Sciatic nerve (tissue), 2 donors: ENCODE measurements at regions not wholly inside any gene's neighbourhood (a gene's known extent, or its start where the extent isn't known, plus 50 kb on each side); places are given as distances from the start of the nearest gene placed in this dataset.
"Not testable (repeated sequence)": the region's sequence is repeated elsewhere in the genome, so short reads cannot be mapped to it uniquely, and the experiment has no call there.

ENCODE experiments used
- ATAC-seq: fragments of 200-7000 bp; cut with Tn5 transposase; one replicate; pipeline ENCODE4 v1.9.1; 2020; ENCODE audit warnings: mild to moderate bottlenecking, moderate library complexity
- DNase-seq: peaks from one replicate; pipeline ENCODE4 v3.0.0-alpha.2; 2020; ENCODE audit warnings: low spot score
- intact Hi-C: fragments of 100-400 bp; cut with DNase I; formaldehyde crosslinking; loops from one replicate; pipeline ENCODE4 v1.14.2; 2022
- donor health status: DM: no; HTN: no; CAD: no.
- donor health status: DM: no; HTN: no; CAD: no.

DNA sequence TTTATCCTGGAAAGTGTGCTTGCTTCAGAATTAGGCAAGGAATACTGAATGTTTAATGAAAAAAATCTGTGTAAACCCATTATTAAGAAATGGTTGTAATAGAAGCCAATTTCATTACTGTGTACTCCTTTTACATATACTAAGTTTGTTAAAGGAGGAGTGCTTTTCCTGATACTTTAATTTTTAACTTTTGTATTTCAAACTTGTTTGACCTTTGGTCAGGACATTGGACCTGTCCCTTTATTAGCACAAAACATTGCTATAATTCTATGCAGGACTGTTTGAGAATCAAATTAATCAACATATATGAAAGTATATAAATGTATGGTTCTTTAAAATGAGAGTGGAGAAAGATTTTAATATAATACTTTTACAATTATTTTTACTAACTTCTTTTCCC is 659.6 kb downstream of the TMTC2 start:
- no peak for ATAC-seq
- no peak for DNase-seq
- intact Hi-C loops, result no loop called here

DNA sequence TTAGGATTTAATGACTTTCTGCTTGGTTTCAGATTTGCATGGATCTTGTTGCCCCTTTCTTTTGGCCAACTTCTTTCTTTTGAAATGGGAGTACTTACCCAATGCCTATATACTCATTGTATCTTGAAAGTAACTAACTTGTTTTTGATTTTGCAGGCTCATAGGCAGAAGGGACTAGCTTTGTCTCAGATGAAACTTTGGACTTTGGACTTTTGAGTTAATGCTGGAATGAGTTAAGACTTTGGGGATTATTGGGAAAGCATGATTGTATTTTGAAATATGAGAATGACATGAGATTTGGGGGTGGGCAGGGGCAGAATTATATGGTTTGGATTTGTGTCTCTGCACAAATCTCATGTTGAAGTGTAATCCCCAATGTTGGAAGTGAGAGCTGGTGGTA is 657.1 kb downstream of the TMTC2 start:
- intact Hi-C loops, result no loop called here
- ATAC-seq, result no peak
- DNase-seq, result no peak

DNA sequence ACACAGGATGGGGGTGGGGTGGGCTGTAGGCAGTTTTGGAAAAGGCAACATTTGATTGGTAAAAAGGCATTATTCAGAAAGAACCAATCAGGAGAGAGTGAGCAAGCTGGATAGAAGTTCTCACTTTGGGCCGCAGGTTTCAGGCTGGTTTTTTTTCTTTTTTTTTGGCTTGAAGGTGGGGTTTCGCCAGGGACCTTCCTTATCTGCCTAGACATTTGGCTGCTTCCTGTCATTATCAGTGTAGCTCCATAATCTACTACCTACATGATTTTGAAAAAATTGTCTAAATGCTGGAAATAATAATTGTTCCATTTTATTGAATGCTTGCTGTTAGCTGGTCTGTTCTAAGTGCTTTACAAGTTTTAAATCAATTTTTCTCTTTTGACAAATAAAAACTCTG is 649.0 kb downstream of the TMTC2 start:
- DNase-seq (no peak), ATAC-seq (no peak)
- intact Hi-C loops, result no loop called here

DNA sequence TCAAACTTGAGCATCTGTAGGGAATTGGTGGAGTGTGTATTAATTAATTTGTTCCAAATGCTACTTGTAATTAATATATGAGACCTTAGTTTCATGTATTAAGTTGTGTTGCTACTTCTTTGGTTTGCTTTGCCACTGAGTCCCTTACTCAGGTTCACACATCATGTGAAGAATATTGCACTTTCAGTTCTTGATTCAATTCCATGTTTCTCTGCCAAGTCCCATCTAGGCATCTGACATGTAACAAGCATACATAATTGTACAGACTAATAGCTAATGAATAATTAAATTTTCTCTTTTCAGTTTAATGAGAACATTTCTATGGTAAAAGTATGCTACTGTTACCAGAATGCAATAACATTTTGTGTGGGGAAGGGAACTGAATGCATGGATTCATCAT is 640.0 kb downstream of the TMTC2 start:
- ATAC-seq (no peak), DNase-seq (no peak)
- intact Hi-C loops, result no loop called here

DNA sequence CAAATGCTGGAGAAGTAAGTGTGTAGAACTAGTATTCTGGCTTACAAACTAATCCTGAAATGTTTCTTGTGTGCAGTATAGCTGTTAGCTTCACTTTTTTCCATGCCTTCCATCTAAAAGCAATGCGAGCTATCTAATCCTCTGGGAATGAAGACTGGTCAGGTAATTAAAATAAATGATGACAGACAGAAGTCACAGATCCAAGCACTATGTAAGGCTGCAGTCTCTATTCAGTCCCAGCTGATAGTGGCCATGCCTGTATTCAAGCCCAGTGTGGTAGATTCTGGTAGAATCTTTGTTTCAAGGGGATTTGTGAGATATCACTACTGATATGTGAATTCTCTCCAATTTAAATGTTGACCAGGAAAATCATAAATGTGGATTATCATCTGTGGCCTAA is 637.2 kb downstream of the TMTC2 start:
- ATAC-seq, result no peak
- intact Hi-C loops, result no loop called here
- no peak for DNase-seq

DNA sequence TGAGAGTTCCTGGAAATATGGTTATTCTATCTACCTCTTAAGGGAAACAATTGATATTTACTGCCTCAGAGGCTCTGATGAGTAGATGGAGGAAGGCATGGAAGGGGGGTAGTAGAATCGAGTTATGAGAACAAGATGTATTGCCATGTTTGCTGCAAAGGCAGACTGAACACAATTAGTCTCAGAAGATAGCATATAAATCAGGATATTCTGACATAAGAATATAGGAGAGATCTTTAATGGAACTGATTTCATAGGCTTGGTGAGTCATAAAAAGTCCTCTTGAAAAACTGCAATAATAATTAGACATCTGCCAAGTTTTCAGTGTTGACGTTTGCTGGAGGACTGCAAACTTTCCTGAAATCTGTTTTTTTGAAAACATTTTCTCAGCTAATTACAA is 636.1 kb downstream of the TMTC2 start:
- intact Hi-C loops, result no loop called here
- no peak for DNase-seq
- ATAC-seq, result no peak

DNA sequence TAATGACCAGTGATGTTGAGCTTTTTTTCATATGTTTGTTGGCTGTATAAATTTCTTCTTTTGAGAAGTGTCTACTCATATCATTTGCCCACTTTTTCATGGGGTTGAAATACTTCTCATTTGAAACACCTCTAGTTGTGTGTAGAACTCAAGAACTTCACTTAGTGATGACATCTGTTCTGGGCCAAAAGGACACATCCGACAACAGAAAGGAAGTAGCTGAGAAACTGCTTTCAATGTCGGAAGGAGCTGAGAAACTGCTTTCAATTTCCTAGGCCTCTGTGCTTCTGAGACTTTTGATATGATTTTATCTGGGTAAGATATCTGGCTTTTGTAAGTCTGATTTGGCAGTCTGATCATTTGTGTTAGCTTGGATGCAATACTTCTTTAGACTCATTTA is 635.3 kb downstream of the TMTC2 start:
- DNase-seq (no peak), ATAC-seq (no peak)
- intact Hi-C loops, result no loop called here

DNA sequence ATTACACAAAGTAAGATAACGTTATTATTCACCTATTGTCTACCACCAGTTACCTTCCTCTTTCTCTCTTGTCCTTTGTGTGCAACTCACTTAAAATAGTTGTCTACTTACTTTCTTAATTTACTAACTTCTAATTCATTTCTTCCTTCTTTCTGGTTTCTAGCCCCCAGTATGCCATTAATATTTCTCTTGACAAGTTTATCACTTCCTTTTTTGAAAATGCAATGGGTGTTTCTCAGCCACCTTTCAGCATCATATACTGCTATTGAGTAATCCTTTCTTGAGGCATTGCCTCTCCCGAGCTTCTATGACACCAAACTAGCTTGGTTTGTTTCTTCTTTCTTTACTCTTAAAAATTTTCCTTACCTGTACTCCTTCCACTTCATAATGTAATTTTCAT is 633.6 kb downstream of the TMTC2 start:
- intact Hi-C loops, result no loop called here
- ATAC-seq (no peak), DNase-seq (no peak)

DNA sequence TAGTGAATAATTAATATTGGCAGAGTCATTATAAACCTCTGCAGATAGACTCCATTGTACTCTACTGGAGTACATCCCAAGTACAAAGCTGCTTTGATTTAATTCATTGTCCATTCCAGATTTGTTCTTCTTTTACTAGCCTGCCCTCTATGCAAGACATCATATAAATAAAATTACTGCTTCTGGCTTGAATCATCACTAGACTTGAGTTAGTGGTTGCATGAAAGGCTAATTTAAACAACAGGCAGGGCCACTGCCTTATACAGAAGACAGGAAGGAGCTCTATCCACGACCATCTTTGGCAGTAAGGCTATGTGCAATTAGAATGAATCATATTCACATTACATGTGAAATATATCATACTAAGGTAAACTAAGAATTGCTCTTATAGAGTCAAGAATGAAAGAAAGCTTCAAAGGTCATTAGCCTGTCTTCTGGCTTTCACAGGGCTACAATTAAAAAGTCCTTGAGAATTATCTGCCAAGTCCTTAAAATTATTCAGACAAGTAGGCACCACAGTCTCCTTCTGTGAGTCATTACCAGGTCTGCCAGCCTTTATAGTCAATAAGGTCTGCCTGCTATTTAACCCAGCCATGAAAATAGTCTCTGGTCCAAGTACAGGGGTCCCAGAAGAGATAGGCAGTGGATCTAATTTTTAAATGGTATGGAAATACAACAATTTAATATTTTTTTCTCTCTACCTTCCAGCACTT is 631.8 kb downstream of the TMTC2 start:
- ATAC-seq (no peak), DNase-seq (no peak)
- intact Hi-C loops, result no loop called here

DNA sequence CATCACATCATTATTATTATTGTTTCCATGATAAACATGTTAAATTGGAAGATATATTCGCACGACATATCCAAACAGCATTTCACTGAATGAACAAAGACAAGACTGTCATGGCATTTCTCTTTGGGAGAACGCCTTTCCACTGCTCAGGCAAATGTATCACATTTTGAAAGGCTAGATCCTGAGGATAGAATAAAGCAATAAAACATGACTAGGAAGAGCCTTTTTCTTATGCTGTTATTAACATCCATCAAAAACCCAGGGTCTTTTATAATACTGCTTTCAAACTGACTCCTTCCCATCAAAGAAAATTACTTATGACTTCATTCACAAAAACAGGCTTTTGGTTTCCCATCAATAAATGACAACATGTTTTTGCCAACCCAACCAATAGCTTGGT is 630.9 kb downstream of the TMTC2 start:
- DNase-seq (no peak), ATAC-seq (no peak)
- intact Hi-C loops, result no loop called here

DNA sequence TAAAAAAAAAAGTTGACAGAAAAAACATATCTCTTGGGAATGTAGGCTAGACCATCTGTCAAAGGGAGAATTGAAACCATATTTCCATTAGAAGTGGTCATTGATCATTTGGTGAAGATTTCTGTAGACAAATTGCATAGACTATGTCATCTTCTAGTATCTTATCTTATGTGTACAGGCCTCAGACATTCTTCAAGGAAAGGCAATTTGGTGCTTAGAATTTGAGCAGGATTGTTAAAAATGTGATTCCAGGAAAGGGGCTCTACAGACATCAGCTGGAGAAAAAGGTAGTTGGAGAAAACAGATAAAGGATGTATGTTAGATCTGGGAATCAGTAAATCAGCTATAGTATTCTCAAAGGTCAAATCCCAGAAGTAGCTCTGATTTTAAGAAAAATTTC is 627.1 kb downstream of the TMTC2 start:
- DNase-seq, result no peak
- intact Hi-C loops, result no loop called here
- no peak for ATAC-seq

DNA sequence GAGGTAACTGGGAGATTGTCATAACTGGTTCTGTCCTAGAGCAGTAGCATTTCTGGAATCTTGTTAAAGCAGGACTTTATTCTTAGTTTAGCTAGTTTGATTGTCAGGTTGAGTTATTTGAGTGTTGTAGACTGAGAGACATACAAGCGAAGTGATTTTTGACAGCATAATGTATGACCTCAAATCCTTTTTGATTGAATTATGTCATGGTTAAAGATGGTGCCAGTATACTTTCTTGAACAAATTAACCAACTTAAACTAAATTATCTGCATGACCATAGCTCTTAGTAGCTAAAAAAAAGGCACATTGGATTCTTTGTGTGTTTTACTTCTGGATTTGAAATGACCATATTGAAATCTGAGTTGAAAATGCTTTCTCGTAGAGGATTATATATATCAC is 626.6 kb downstream of the TMTC2 start:
- intact Hi-C loops, result no loop called here
- DNase-seq (no peak), ATAC-seq (no peak)

DNA sequence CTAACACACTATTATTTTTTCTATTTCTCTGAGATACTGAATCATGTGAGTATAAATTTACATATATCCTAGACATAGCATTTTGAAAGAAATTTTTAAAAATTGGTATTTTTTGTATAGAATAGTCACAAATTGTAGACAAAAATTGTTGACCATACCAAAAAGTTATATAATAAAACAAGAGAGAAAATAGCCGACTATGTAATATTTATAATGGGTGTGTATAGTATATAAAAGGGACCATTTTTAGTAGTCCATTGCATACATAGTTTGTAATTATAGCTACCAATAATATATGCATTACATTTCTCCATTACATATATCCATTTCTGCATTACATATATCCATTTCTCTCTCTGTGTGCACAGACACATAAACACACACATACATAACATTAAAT is 590.2 kb downstream of the TMTC2 start:
- intact Hi-C loops, result no loop called here
- ATAC-seq (no peak), DNase-seq (no peak)

DNA sequence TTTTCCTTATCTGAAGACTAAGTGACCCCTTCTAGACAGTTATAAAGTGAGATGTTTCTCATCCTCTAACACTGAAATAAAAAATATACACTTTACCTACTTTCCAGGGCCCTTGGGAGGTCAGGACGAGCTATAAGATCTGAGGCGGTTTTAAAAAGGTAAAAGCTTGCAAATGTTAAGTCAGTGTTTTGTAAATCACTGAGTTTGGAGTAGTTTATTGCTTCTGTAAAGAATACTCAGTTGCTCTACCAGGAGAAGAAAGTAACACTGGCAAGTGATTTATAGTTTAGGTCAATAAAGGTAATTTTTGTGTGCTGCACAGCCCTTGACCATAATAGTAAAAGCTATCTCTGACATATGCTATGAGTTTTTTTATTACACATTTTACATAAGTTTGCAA is 584.5 kb downstream of the TMTC2 start:
- intact Hi-C loops, result no loop called here
- no peak for DNase-seq
- no peak for ATAC-seq

DNA sequence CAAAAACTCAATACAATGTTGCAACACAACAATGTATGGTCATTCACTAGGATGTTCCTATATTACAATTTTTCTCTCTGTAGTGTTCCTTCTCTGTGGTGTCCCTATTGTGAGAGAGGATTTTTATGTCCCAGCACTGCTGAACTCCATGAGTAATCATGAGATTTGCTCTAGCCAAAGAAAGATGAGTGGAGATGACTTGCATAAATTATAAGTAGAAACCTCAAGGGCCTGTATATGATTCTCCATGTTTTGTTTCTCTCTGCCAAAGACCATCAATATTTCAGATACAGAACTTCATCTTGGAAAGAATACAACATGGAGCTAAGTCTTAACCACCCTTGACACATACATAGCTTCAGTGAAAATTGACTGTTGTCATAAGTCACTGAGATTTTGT is 579.1 kb downstream of the TMTC2 start:
- DNase-seq (no peak), ATAC-seq (no peak)
- intact Hi-C loops, result no loop called here

DNA sequence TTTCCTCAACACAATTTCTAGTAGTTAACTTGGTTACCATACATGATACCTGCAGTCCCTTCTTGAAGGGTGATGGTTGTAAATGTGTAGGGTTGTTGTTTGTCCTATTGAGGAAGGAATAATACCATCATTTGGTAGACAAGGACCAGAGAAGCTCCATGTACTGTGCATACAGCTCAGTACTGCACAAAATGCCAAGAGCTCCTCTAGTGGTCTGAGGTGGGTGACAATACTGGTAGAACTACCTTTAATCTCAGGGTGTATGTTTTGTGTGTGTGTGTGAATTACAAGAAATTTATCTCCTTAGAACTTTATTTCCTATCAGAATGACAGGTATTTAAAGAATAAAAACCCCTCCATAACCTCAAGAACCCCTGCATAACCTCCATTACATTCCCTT is 575.3 kb downstream of the TMTC2 start:
- intact Hi-C loops, result no loop called here
- ATAC-seq, result no peak
- no peak for DNase-seq

DNA sequence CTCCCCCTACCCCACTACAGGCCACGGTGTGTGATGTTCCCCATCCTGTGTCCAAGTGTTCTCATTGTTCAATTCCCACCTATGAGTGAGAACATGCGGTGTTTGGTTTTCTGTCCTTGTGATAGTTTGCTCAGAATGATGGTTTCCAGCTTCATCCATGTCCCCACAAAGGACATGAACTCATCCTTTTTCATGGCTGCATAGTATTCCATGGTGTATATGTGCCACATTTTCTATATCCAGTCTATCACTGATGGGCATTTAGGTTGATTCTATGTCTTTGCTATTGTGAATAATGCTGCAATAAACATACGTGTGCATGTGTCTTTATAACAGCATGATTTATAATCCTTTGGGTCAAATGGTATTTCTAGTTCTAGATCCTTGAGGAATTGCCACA is 573.4 kb downstream of the TMTC2 start:
- ATAC-seq, intact Hi-C loops, DNase-seq: not testable (repeated sequence)

DNA sequence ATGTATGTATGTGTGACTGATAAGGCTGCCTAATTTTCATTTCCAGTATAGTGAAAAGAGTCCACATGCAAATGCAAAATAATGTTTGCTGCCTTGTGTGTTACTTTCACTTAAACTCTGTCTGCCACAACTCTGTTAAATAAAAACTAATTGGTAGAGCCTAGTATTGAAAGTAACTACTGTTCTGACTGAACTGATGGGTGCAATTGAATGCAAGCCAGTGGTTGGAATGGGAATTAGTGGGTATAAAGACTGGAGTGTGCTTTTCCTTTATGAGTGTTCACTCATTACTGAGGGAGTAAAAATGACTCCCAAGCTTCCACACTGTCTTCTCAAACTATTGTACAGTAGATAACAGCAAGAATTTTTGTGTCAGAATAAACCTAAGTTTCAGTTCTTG is 571.0 kb downstream of the TMTC2 start:
- intact Hi-C loops, result no loop called here
- DNase-seq (no peak), ATAC-seq (no peak)

DNA sequence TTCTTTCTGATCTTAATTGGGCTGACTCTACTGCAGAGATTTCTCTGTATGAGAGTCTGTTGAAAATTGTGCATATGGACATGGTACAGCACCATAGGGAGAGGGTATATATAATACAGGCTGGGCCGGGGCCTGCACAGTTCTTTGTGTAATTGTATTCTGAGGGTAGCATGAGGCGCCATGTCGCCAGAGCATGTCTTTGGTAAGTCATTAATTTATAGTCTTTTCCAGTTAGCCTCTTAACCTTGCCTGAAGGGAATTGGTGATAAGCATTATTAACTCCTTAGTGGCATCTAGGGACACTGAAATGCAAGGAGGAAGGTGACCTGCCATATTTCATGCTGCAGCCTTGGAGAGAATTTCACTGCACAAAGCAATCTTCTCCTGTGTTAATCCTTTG is 569.9 kb downstream of the TMTC2 start:
- no peak for ATAC-seq
- intact Hi-C loops, result no loop called here
- DNase-seq, result no peak

DNA sequence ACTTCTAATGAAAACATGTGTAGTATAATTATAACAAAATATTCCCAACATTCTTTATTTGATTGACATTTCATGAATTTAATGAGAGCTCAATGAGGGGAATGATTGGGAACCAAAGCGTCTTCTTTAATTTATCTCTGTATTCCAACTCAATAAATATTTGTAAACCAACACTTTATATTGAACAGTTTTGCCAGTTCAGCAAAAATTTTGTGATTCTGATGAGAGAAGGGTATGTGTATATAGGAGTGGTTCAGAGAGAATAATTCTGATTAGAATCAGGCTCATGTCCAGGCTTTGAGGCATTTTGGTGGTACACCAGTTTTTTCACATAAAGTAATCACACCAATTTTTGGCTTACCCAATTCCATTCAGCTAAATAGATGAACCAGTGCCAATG is 564.2 kb downstream of the TMTC2 start:
- intact Hi-C loops, result no loop called here
- no peak for ATAC-seq
- no peak for DNase-seq

DNA sequence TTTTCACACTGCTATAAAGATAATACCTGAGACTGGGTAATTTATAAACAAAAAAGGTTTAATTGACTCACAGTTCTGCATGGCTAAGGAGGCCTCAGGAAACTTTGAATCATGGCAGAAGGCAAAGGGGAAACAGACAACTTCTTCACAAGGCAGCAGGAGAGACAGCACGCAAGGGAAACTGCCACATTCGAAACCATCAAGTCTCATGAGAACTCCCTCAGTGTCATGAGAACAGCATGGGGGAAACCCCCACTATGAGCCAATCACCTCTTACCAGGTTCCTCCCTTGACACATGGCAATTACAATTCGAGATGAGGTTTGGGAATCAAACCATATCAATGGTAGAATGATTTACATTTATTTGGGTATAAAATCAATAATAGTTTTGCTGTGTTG is 558.5 kb downstream of the TMTC2 start:
- DNase-seq, result no peak
- ATAC-seq, result no peak
- intact Hi-C loops, result no loop called here

DNA sequence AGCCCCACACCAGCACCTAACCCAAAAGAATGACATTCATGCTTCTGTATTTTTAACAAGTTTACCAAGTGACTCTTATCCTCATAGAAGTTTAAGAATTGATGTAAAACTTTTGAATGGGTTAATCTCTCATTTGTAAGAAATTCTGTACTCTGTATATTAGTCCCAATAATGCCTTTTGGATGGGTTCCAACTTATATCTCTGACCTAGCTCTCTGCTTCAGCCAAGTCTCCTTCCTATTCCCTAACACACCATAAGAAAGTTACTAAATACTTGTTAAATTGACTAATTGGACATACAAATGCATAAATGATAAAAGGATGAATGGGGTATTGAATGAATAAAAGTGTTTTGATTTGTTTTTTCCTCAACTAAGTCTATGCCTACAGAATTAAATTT is 557.3 kb downstream of the TMTC2 start:
- DNase-seq (no peak), ATAC-seq (no peak)
- intact Hi-C loops, result no loop called here
